ENCODE measurements at regions not wholly inside any gene's neighbourhood (a gene's known extent, or its start where the extent isn't known, plus 50 kb on each side); places are given as distances from the start of the nearest gene placed in this dataset.
"Not testable (repeated sequence)": the region's sequence is repeated elsewhere in the genome, so short reads cannot be mapped to it uniquely, and the experiment has no call there.

GRCh38 chr5:67919532-67919931 lies 296.0 kb upstream of the PIK3R1 start:
- DNase-seq, result not testable (repeated sequence)

GRCh38 chr5:67917561-67917960 lies 298.0 kb upstream of the PIK3R1 start:
- DNase-seq, result no peak

GRCh38 chr5:67910546-67910945 lies 305.0 kb upstream of the PIK3R1 start:
- DNase-seq, result no peak

- no peak for DNase-seq
Observed at GRCh38 chr5:67908126-67908765, 307.3 kb upstream of the PIK3R1 start.

DNA sequence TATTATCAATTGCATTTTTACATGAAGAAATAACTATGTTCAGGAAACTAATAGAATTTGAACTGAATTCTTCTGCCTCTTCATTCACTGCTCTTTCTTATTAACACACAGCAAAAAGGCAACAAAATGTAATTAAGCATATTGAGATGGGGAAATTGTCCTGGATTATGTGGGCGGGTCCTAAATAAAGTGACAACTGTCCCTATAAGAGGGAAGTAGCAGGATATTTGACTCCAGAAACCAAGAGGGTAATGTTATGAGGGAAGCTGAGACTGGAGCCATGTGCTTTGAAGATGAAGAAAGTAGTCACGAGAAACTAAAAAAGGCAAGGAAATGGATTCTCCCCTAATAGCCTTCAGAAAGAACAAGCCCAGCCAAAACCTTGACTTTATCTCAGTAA lies 311.2 kb upstream of the PIK3R1 start:
- no peak for DNase-seq

DNA sequence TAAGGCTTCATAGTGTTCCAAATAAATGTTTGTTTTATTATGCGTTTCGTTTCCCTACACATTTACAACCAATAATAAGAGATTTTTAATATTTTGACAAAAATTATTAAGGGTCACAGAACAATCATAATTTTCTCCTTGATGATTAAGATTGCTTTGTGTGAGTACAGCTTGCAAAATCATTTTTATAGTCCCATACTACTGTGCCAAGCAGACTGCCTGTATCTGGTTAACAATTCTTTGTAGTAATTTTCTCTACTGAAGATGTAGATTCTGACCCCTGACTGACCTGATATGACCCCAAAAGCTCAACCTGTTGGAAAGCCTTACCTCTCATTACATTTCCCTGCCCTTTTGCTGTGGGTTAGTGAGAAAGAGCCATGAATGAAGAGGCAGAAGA lies 311.9 kb upstream of the PIK3R1 start:
- DNase-seq, result no peak

GRCh38 chr5:67903121-67903520 lies 312.4 kb upstream of the PIK3R1 start:
- no peak for DNase-seq

DNA sequence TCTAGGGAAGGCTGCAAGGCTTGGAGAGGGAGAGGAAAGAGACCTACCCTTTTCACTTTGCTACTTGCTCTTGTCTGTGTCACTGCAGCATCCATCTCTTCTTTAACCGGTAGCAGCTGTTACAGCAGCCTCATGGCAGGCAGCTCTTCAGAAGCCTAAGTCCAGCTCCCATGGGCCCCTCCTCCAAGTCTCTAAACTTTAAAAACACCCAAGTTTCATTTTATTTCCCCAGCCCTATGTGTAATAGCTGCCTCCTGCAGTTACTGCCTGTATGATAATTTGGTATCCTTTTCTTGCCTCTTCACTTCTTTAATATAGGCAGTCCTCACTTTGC lies 313.1 kb upstream of the PIK3R1 start:
- no peak for DNase-seq

DNA sequence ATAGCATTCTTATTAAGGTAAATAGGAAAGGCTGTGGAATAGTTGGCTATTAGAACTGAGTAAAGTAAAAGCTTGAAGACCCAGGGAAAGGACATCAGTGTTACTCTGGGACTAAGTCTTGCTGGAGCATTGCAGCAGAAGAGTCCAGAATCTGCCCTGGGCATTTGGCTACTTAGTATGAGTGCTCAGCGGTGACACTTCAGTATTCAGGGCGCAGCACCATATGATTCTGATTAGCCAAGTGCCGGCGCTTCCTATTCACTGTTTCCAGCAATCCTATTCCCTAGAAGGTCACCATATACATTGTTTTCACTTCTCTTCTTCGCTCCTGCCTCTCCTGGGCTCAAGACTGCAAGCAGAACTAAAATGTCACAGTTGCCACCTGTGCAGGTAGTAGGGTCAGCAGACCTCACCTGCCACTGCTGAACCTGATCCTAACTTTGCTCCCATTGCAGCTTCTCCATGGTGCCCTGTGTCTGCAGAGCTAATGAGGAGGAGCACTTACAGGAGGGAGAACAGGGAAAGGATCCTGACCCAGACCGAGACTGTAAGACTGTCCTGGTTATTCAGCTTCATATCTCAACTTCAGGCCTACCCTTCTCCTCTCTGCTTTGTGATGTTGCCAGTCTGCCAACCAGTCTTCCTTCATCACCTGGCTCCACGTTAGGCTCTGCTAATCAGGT lies 313.6 kb upstream of the PIK3R1 start:
- DNase-seq, result no peak

DNA sequence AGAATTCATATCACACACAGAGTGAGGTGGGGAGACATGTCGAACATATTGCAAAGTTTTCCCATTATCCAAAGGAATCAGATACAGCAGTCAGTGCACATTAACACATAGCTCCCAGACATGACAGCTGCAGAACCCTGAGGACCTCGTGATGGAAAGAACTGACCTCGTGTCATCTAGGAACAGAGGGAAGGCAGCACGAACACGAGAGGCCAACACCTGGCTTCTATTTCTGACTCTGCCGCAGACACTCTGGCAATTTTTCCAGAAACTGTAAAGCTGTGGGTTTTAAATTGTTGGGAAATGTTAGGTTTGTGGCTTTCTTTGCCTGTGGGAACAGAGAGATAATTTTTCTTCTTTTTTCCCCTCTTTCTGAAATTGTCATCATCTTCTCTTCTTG lies 315.0 kb upstream of the PIK3R1 start:
- no peak for DNase-seq

GRCh38 chr5:67897980-67898379 lies 317.6 kb upstream of the PIK3R1 start:
- no peak for DNase-seq

GRCh38 chr5:67897431-67897830 lies 318.1 kb upstream of the PIK3R1 start:
- no peak for DNase-seq

DNA sequence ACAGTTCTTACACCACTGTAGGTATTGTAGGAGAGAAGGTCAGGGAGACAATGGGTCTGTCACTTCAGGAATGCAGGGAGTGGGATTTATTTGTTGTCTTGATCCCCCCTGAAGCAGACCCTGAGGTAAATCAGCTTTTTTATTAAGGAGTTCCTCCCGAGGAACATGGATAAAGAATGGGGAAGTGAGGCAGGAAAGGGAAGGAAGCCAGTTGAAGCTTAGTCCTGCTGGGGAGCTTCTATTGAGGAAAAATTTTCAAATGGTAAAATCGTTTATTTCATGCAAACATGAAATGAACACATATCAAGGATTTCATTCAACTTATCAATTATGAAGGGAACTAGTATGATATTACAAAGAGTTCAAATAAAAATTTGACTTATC lies 318.6 kb upstream of the PIK3R1 start:
- DNase-seq, result no peak

DNA sequence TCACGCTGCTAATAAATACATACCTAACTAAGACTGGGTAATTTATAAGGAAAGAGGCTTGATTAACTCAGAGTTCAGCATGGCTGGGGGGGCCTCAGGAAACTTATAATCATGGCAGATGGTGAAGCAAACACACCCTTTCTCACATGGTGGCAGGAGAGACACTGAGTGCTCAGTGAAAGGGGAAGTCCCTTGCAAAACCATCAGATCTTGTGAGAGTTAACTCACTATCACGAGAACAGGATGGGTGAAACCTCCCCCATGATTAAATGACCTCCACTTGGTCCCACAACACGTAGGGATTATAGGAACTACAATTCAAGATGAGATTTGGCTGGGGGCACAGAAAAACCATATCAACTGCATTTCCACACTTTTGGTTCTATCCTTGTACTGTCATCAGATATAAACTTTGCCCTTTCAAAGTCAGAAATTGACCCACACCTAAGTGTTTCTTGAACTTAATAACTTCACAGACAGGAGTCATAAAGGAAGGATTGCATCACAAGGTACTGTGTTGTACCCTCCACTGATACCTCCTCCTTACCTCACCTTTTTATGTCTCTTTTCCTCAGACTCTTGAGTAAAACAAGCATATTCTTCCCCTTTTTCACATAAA lies 319.1 kb upstream of the PIK3R1 start:
- DNase-seq, result no peak

DNA sequence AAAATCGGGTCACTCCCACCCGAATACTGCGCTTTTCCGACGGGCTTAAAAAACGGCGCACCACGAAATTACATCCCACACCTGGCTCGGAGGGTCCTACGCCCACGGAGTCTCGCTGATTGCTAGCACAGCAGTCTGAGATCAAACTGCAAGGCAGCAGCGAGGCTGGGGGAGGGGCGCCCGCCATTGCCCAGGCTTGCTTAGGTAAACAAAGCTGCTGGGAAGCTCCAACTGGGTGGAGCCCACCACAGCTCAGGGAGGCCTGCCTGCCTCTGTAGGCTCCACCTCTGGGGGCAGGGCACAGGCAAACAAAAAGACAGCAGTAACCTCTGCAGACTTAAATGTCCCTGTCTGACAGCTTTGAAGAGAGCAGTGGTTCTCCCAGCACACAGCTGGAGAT lies 325.7 kb upstream of the PIK3R1 start:
- not testable (repeated sequence) for DNase-seq

GRCh38 chr5:67887748-67888161 lies 327.8 kb upstream of the PIK3R1 start:
- no peak for DNase-seq

GRCh38 chr5:67886761-67887160 lies 328.8 kb upstream of the PIK3R1 start:
- DNase-seq, result no peak

DNA sequence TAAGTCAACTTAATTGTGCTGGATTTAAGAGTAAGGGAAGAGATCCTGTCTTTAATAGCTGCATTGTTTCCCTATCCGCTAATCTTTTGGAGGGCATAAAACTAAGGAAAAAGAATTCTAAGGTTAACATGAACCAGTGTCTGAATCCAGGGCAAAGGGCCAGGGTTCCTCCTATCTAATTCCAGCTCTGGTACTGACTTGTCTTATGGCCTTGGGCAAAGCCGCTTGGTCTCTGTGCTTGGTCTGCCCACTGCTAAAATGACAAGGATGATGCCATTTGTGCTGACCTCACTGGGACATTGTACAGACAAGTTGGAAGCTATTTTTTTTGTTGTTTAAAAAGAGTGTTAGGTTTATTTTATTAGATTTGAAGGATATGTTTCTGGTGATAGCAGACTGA lies 334.7 kb upstream of the PIK3R1 start:
- no peak for DNase-seq

DNA sequence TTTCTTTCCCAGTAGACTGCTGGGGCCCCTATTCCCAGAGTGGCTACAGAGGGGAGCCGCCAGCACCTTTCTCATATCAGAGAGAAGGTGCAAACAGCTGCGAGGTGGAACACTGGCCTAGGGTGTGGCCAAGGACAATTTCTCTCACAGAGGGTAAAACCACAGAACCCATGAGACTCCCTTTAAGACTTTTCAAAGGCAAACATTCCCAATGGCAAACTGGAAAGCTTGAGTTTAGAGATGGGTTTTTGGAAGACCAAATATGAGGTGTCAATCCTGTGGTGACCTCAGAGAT lies 335.1 kb upstream of the PIK3R1 start:
- no peak for DNase-seq

DNA sequence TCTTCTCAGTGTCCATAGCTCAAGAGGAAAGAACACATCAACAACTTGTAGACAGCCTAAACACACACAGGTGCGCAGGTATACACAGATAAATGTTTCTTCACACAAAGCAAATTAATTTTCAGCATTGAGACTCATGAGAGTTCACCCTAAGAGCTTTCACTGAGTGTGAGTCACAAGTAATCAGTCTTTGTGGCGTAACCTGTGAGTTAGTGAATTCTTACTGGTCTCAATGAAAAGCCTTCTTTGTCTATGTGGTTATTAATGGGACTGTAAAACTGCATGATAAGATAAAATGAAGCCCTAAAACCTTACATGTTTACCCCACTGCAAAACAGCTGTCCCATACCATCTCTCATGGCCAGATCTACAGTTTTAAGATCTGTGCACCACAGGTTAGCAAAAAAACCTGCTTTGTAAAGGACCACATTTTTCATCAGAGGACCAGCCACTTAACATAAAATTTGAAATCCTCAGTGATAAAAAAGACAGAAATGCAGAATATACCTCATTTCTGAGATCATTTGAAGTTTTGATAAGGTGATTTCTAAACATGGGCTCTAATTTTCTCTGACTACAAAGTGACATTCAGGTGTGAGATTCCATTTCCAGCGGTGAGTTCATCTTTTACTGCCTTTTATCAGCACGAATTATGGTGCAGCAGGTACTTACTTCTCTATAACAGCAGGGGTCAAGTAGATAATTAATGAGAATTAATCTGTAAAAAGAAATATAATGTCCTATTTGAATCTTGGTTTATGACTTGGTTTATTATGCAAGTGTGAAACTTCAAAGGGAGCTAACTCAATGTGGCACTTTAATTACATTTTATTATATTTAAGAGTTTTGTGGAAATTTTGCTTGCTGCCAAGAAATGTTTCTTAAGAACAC lies 335.7 kb upstream of the PIK3R1 start:
- DNase-seq, result no peak

DNA sequence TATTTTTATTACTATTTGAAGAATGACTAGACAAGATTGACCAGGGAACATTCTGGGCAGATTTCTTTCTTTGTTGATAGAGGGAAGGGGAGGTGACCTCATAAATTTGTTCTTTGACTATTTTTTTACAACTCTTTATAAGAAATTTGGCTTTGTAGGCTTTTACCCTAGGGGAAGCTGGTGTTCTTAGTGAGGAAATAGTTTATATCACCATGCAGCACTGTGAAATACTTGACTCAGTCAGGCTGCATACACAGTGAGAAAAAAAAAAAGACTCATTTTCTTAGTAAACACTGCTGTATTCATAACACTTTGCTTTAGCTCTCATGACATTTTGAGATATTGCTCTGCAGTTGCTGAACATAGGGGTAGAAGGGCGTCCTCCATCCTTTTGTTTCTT lies 336.6 kb upstream of the PIK3R1 start:
- no peak for DNase-seq

GRCh38 chr5:67876371-67876770 lies 339.2 kb upstream of the PIK3R1 start:
- DNase-seq, result no peak

GRCh38 chr5:67875601-67876000 lies 340.0 kb upstream of the PIK3R1 start:
- no peak for DNase-seq

- DNase-seq, result no peak
Observed at GRCh38 chr5:67873935-67874334, 341.6 kb upstream of the PIK3R1 start.

Data from SHP77 (cell line).